ENCODE measurements at regions not wholly inside any gene's neighbourhood (a gene's known extent, or its start where the extent isn't known, plus 50 kb on each side); places are given as distances from the start of the nearest gene placed in this dataset.

- TF ChIP-seq CTCF (IDR thresholded peaks at IDR 0.05), result no peak
- no peak for TF ChIP-seq POLR2A (IDR thresholded peaks at IDR 0.05)
These were observed 782.5 kb downstream of the FAT4 start for GRCh38 chr4:126097155-126097799.

Data from Peyer's patch (tissue), 4 donors.